Cardiac muscle cell (in vitro differentiated cells and primary cell): ENCODE measurements at regions not wholly inside any gene's neighbourhood (a gene's known extent, or its start where the extent isn't known, plus 50 kb on each side); places are given as distances from the start of the nearest gene placed in this dataset.

Experiments used
- DNase-seq, 2 donors: peaks; one replicate each; pipeline versions ENCODE4 v3.0.0 to v3.0.0-alpha.2; 2010 to 2017; ENCODE audit warnings: low read depth in 1 of 2, low spot score in 1 of 2
- H3K27ac ChIP-seq: fragments of 200-600 bp; sonication (generic); 2 replicates; pipeline ENCODE4 v1.5.1; 2016
- H3K27me3 ChIP-seq: fragments of 200-600 bp; sonication (generic); 2 replicates; pipeline ENCODE4 v1.6.0; 2016; ENCODE audit warnings: control low read depth
- H3K36me3 ChIP-seq: fragments of 200-600 bp; sonication (generic); 2 replicates; pipeline ENCODE4 v1.5.1; 2016; ENCODE audit warnings: control low read depth
- H3K4me1 ChIP-seq: fragments of 200-600 bp; sonication (generic); 2 replicates; pipeline ENCODE4 v1.8.1; 2017; ENCODE audit warnings: low read depth, mild to moderate bottlenecking, mixed run types
- H3K4me3 ChIP-seq: fragments of 200-600 bp; sonication (generic); 2 replicates; pipeline ENCODE4 v1.5.1; 2016; ENCODE audit warnings: mild to moderate bottlenecking
- H3K9me3 ChIP-seq: fragments of 200-600 bp; sonication (generic); 2 replicates; pipeline ENCODE4 v1.5.1; 2017; ENCODE audit warnings: low read depth, mild to moderate bottlenecking, control low read depth
- TF ChIP-seq, protein P1 (sequence below): IDR thresholded peaks from 2 replicates; pipeline ENCODE4 v1.5.1; 2012; ENCODE audit warnings: low read depth, mild to moderate bottlenecking, low read length

GRCh38 chr7:32428546-32428945 is 61.6 kb downstream of the LSM5 start:
- TF ChIP-seq, protein P1, sequence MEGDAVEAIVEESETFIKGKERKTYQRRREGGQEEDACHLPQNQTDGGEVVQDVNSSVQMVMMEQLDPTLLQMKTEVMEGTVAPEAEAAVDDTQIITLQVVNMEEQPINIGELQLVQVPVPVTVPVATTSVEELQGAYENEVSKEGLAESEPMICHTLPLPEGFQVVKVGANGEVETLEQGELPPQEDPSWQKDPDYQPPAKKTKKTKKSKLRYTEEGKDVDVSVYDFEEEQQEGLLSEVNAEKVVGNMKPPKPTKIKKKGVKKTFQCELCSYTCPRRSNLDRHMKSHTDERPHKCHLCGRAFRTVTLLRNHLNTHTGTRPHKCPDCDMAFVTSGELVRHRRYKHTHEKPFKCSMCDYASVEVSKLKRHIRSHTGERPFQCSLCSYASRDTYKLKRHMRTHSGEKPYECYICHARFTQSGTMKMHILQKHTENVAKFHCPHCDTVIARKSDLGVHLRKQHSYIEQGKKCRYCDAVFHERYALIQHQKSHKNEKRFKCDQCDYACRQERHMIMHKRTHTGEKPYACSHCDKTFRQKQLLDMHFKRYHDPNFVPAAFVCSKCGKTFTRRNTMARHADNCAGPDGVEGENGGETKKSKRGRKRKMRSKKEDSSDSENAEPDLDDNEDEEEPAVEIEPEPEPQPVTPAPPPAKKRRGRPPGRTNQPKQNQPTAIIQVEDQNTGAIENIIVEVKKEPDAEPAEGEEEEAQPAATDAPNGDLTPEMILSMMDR = no peak
- no peak overlapping the region for H3K27ac ChIP-seq
- peak overlapping the region; percentile 5 for H3K4me3 ChIP-seq
- H3K27me3 ChIP-seq = peaks cover 36% of the 10 kb centered on the region
- no peaks in the 10 kb centered on the region for H3K4me1 ChIP-seq
- H3K9me3 ChIP-seq = no peaks in the 10 kb centered on the region
- DNase-seq = peak in 1 of 2 donors; percentile 14
- no peaks in the 10 kb centered on the region for H3K36me3 ChIP-seq

GRCh38 chr7:32427769-32428291 is 62.4 kb downstream of the LSM5 start:
- TF ChIP-seq, protein P1 = peak; percentile 46
- Histone ChIP-seq H3K27ac (no peak overlapping the region), H3K4me1 (no peaks in the 10 kb centered on the region), H3K36me3 (no peaks in the 10 kb centered on the region), H3K4me3 (peak overlapping the region; percentile 5), H3K9me3 (no peaks in the 10 kb centered on the region), H3K27me3 (peaks cover 36% of the 10 kb centered on the region)
- peak; percentile 89 to 95 for DNase-seq

DNA sequence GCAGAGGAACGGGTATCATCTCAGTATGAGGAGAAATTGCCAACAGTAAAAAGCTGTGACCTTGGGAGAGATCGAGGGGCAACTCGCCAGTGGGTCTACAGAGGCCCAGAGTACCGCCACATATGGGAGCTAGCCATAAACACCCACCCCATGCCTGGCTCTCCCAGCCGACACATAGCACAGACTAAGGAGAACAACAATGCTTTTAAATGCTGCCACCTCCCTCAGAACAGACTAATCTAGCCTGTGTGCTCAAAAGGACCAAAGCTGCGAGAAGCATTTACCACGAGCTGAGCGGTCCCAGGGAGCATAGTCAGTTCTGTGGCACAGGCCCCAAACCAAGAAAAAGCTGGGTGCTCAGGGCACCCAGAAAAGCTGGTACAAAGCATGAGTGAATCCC is 73.3 kb downstream of the LSM5 start:
- no peaks in the 10 kb centered on the region for H3K4me1 ChIP-seq
- TF ChIP-seq, protein P1 = no peak
- no peaks in the 10 kb centered on the region for H3K9me3 ChIP-seq
- H3K36me3 ChIP-seq = no peaks in the 10 kb centered on the region
- no peak overlapping the region for H3K4me3 ChIP-seq
- H3K27me3 ChIP-seq = no peaks in the 10 kb centered on the region
- H3K27ac ChIP-seq = no peak overlapping the region
- no peak for DNase-seq

- TF ChIP-seq, protein P1 = no peak
These were observed 74.2 kb downstream of the LSM5 start for GRCh38 chr7:32415936-32416335.

DNA sequence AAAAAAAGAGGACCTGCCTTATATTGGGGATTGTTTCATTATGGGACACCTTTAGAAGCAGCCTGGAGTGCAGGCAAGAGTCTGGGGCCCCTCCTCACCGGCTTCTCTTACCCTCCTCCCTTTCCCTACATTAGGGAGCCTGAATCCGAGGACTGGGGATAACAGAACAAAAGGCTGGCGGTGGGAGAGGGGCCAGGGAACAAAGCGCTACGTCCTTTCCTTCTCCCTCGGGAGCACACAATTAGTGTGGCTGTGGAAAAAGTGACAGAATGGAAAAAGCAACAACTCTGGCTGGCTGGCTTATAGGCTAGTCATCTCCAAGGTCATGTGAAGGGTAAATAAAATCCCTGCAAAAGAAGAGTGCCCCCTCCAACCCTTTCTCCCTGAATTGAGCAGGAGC is 74.7 kb downstream of the LSM5 start:
- no peak for DNase-seq
- TF ChIP-seq, protein P1 = no peak
- Histone ChIP-seq H3K4me1 (no peaks in the 10 kb centered on the region), H3K27me3 (no peaks in the 10 kb centered on the region), H3K9me3 (no peaks in the 10 kb centered on the region), H3K4me3 (no peak overlapping the region), H3K27ac (no peak overlapping the region), H3K36me3 (no peaks in the 10 kb centered on the region)

More at GRCh38 chr7:32415936-32416335, 74.2 kb downstream of the LSM5 start:
- no peaks in the 10 kb centered on the region for H3K4me1 ChIP-seq
- H3K36me3 ChIP-seq = no peaks in the 10 kb centered on the region
- H3K27me3 ChIP-seq = no peaks in the 10 kb centered on the region
- no peak overlapping the region for H3K4me3 ChIP-seq
- no peak overlapping the region for H3K27ac ChIP-seq
- H3K9me3 ChIP-seq = no peaks in the 10 kb centered on the region
- no peak for DNase-seq
